GM21786 (cell line): ENCODE measurements at regions not wholly inside any gene's neighbourhood (a gene's known extent, or its start where the extent isn't known, plus 50 kb on each side); places are given as distances from the start of the nearest gene placed in this dataset.

ENCODE experiments used
- ATAC-seq: cut with Tn5 transposase; IDR thresholded peaks from one replicate; pipeline ENCODE4 v1.9.1; 2021; ENCODE audit not compliant: unreplicated experiment

GRCh38 chr14:100638211-100638855, 51.1 kb upstream of the BEGAIN start:
- no peak for ATAC-seq

DNA sequence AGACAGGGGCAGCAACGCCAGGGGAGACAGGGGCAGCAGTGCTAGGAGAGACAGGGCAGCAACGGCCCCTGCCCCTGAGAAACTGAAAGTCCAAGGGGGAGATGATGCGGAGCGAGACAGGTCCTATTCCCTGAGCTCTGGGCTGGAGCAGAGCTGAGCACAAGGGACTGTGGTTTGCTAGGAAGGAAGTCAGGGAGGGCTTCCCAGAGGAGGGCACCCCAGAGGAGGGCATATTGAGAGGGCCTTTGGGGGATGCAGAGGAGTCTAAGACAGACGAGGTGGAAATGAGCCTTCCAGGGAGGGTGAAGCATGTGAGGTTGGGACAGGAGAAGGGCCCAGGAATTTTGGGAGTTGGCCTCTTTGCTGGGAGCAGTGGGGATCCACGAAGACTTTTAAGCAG, 52.1 kb upstream of the BEGAIN start:
- no peak for ATAC-seq

DNA sequence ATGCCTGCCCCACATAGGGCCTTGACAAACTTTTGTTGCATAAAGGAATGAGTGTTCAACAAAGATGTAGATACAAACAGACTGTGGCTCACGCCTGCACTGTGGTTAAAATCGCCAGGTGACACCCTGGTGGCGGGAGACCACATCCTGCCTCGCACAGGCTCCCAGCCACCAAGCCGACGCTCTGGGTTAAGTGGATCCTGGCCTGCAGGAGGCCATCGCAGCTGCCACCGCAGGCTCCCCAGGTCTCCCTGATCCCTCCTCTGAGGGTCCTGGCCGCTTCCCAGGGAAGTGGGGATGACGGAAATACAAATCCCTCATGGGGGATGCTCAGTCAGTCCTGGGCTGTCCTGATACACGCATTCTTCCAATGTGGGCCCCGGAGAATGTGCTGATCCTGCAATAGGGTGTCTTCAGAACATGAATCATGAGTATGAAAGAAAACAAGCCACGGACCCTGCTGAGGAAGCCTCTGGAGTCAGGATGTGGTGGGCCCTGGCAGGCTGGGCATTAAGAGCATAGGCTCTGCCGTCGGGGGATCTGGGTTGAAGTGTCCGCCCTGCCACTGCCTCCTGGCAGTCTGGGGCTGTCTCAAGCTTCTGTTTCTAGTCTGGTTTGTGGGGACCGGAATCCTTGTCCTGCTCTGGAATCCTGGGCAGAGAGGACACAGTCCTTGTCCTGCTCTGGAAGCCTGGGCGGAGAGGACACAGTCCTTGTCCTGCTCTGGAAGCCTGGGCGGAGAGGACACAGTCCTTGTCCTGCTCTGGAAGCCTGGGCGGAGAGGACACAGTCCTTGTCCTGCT, 53.5 kb upstream of the BEGAIN start:
- ATAC-seq, result peak; percentile 97

- no peak for ATAC-seq
These were observed 54.1 kb upstream of the BEGAIN start for GRCh38 chr14:100641274-100641860.

- no peak for ATAC-seq
These were observed 56.2 kb upstream of the BEGAIN start for GRCh38 chr14:100643426-100643825.

DNA sequence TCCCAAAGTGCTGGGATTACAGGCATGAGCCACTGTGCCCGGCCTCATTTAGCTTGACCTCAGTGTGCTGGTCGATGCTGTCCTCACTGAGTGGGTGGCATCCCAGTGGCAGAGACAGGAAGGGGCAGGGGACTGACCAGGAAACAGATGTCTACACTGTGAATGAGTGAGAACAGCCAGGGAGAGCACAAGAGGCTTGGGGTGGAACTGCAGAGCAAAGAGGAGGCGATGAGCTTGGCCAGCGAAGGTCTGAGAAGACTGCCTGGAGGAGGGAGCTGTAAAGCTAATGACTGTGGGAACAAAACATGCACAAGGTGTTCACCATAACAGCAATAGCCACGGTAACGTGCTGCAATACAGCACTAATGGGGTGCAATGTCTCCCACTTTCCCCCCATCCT, 57.2 kb upstream of the BEGAIN start:
- no peak for ATAC-seq

GRCh38 chr14:100644784-100645183, 57.6 kb upstream of the BEGAIN start:
- ATAC-seq, result no peak

GRCh38 chr14:100645196-100645981, 58.2 kb upstream of the BEGAIN start:
- ATAC-seq, result peak; percentile 66

GRCh38 chr14:100645982-100646314, 58.7 kb upstream of the BEGAIN start:
- ATAC-seq, result no peak

- no peak for ATAC-seq
These were observed 61.4 kb upstream of the BEGAIN start for GRCh38 chr14:100648474-100649172.

DNA sequence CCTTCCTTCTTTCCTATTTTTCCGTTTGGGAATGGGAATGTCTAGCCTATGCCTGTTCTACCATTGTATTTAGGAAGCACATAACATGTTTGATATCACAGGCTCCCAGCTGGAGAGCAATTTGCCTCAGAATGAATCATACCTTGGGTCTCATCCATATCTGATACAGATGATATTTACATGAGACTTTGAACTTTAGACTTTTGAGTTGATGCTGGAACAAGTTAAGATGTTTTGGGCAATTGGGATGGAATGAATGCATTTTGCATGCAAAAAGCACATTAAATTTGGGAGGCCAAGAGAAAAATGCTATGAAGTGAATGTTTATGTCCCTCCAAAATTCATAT, 61.9 kb upstream of the BEGAIN start:
- no peak for ATAC-seq

GRCh38 chr14:100651999-100652508, 64.8 kb upstream of the BEGAIN start:
- no peak for ATAC-seq

GRCh38 chr14:100652744-100653143, 65.5 kb upstream of the BEGAIN start:
- no peak for ATAC-seq

GRCh38 chr14:100653409-100653808, 66.2 kb upstream of the BEGAIN start:
- ATAC-seq, result no peak

- no peak for ATAC-seq
These were observed 67.0 kb upstream of the BEGAIN start for GRCh38 chr14:100654025-100654813.

DNA sequence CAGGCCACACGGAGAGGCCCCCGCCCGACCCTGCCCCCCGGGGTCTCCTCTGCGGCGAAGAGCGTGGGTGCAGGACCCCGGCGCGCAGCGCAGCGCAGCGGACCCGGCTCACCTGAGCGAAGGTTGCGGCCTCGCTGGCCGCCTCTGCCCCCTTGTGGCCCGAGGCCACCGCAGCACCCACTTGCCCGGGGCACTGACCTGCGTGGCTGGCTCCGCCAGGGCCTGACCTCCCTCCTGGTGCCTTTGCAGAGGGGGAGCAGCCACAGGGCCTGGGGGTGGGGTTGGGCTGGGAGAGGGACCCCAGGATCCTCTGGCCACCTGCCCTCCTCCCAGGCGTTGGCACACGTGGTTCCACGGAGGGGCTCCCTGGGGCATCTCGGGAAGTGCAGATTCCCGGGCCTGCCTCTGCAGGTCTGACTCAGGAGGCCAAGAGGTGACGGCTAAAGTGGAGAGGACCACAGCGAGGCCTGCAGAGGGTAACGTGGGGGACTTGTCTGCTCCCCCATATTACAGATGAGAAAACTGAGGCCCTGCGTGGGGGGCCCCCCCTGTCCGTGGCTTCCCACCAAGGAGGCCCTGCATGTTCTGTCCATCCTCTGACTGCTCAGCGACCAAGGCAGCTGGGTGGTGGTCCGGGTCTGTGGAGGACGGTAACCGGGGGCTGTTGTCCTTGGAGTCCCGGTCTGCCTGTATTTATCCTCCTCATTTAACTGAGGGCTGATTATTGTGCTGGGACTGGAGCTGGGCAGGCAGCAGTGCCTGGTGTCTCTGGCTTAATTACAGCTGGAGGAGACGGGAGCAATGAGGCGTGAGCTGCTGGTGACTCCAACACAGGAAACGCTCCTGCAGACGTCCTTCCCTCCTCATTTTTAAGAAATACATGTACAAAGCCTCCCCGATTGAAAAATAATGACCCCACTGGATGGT, 67.9 kb upstream of the BEGAIN start:
- no peak for ATAC-seq

DNA sequence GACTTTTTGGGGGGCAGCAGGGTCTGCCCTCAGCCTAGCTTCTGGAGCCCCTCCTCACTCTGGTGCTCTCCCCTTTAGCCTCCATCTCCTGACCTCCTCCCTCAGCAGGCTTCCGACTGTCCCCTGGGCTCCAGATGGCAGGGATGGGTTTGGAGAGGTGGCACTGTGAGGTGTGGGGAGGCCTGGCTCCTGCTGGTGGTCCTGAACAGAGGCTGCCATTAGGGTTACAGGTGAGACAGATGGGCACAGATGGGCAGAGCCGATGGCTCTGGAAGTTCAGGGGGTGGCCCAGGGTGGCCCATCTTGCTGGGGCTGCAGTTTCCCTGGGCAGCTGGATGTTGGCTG, 68.5 kb upstream of the BEGAIN start:
- no peak for ATAC-seq

DNA sequence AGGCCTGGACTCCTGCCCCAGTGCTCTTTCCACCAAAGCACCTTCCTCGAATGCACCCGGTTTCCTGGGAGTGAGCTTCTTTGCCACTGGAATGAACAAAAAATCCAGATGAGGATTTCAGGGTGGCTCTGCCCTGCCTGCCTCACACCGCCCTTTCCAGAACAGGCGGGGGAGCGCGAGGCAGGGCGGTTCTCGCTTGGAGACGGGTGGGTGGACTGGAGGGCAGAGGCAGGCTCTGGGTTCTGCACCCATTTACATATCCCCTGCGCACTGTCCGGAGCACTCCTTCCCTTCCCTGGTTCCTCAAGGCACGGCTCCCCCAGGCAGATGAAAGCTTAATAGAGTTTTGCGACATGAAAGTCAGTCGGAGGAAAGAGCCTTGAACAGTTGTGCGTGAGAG, 69.7 kb upstream of the DLK1 start:
- ATAC-seq, result no peak

- ATAC-seq, result no peak
These were observed 68.9 kb upstream of the DLK1 start for GRCh38 chr14:100657780-100658179.
